ENCODE measurements at regions not wholly inside any gene's neighbourhood (a gene's known extent, or its start where the extent isn't known, plus 50 kb on each side); places are given as distances from the start of the nearest gene placed in this dataset.

- POLR2A ChIA-PET (ENCODE audit: low non-redundant PET): no interaction called here
- Histone ChIP-seq H3K27me3 (replicated peaks; ENCODE audit: insufficient read depth, low read depth, low read length, poor library complexity) (no peaks in the 10 kb centered on the region), H3K4me1 (ENCODE audit: insufficient read depth, low read length, poor library complexity, severe bottlenecking) (no peaks in the 10 kb centered on the region), H3K4me3 (ENCODE audit: low read depth, low read length, poor library complexity, severe bottlenecking) (no peak overlapping the region), H3K27ac (ENCODE audit: low read depth, low read length, poor library complexity, severe bottlenecking) (no peak overlapping the region), H3K36me3 (ENCODE audit: insufficient read depth, low read length, poor library complexity, severe bottlenecking) (no peaks in the 10 kb centered on the region), H3K9me3 (ENCODE audit: low read depth, low read length, poor library complexity, severe bottlenecking) (no peaks in the 10 kb centered on the region)
- no TSS peak for BruUV-seq (replicated peaks)
- TF ChIP-seq CTCF (conservative IDR thresholded peaks at IDR 0.05; ENCODE audit: low read depth, low read length) (no peak), EZH2 (IDR thresholded peaks at IDR 0.05; ENCODE audit: borderline replicate concordance, low read depth, low read length, poor library complexity, severe bottlenecking) (no peak)
- no peak for DNase-seq (ENCODE audit: low spot score)
- CTCF ChIA-PET: no interaction called here
- intact Hi-C loops (cut with micrococcal nuclease; ENCODE audit: unreplicated experiment): no loop called here
Measured at GRCh38 chr15:39272901-39273300, 308.0 kb upstream of the THBS1 start.

- H3K4me1 ChIP-seq (ENCODE audit: insufficient read depth, low read length, poor library complexity, severe bottlenecking): no peaks in the 10 kb centered on the region
- H3K4me3 ChIP-seq (ENCODE audit: low read depth, low read length, poor library complexity, severe bottlenecking): no peak overlapping the region
- no peak for DNase-seq (ENCODE audit: low spot score)
- POLR2A ChIA-PET (ENCODE audit: low non-redundant PET): no interaction called here
- TF ChIP-seq EZH2 (IDR thresholded peaks at IDR 0.05; ENCODE audit: borderline replicate concordance, low read depth, low read length, poor library complexity, severe bottlenecking) (no peak), CTCF (conservative IDR thresholded peaks at IDR 0.05; ENCODE audit: low read depth, low read length) (no peak)
- no peaks in the 10 kb centered on the region for H3K27me3 ChIP-seq (replicated peaks; ENCODE audit: insufficient read depth, low read depth, low read length, poor library complexity)
- CTCF ChIA-PET: no interaction called here
- no TSS peak for BruUV-seq (replicated peaks)
- no peaks in the 10 kb centered on the region for H3K36me3 ChIP-seq (ENCODE audit: insufficient read depth, low read length, poor library complexity, severe bottlenecking)
- intact Hi-C loops (cut with micrococcal nuclease; ENCODE audit: unreplicated experiment): no loop called here
- H3K27ac ChIP-seq (ENCODE audit: low read depth, low read length, poor library complexity, severe bottlenecking): no peak overlapping the region
- H3K9me3 ChIP-seq (ENCODE audit: low read depth, low read length, poor library complexity, severe bottlenecking): no peaks in the 10 kb centered on the region
Measured at GRCh38 chr15:39273717-39274411, 307.0 kb upstream of the THBS1 start.

- CTCF ChIA-PET: no interaction called here
- no peak for DNase-seq (ENCODE audit: low spot score)
- no peak overlapping the region for H3K27ac ChIP-seq (ENCODE audit: low read depth, low read length, poor library complexity, severe bottlenecking)
- H3K4me3 ChIP-seq (ENCODE audit: low read depth, low read length, poor library complexity, severe bottlenecking): no peak overlapping the region
- no TSS peak for BruUV-seq (replicated peaks)
- intact Hi-C loops (cut with micrococcal nuclease; ENCODE audit: unreplicated experiment): no loop called here
- TF ChIP-seq CTCF (conservative IDR thresholded peaks at IDR 0.05; ENCODE audit: low read depth, low read length): no peak
- no peak for TF ChIP-seq EZH2 (IDR thresholded peaks at IDR 0.05; ENCODE audit: borderline replicate concordance, low read depth, low read length, poor library complexity, severe bottlenecking)
- POLR2A ChIA-PET (ENCODE audit: low non-redundant PET): interaction anchor here (0.6 kb wide), 1 partner anchor 67 kb away, joined by 3 read pairs; no protein-coding TSS in a partner anchor
- no peaks in the 10 kb centered on the region for H3K9me3 ChIP-seq (ENCODE audit: low read depth, low read length, poor library complexity, severe bottlenecking)
- H3K36me3 ChIP-seq (ENCODE audit: insufficient read depth, low read length, poor library complexity, severe bottlenecking): no peaks in the 10 kb centered on the region
- H3K27me3 ChIP-seq (replicated peaks; ENCODE audit: insufficient read depth, low read depth, low read length, poor library complexity): no peaks in the 10 kb centered on the region
- H3K4me1 ChIP-seq (ENCODE audit: insufficient read depth, low read length, poor library complexity, severe bottlenecking): no peaks in the 10 kb centered on the region
Measured at GRCh38 chr15:39275066-39275465, 305.8 kb upstream of the THBS1 start.
